ENCODE measurements at regions not wholly inside any gene's neighbourhood (a gene's known extent, or its start where the extent isn't known, plus 50 kb on each side); places are given as distances from the start of the nearest gene placed in this dataset.

DNA sequence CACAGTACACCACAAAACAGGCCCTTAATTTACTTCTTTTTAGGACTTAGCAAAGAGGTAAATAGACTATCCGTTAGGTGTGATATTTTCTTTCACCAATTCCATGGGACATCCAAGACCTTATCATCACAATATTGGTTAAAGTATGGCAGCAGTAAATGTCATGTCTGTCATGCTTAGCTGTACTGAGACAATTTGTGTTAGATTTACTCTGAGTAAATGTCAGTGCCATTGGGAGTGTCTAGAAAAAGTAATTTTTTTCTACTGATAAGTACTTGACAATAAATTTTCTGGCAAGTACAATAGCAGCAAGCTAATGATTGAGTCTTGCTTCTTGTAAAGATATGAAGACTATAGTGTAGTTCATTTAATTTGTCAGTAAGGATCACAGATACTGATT is 756.1 kb downstream of the FAM133A start:
- TF ChIP-seq CTCF (IDR thresholded peaks at IDR 0.05 in 8 of 11, conservative IDR thresholded peaks at IDR 0.05 in 3 of 11), result no peak
- no peak for TF ChIP-seq POLR2A (IDR thresholded peaks at IDR 0.05)
- no peak for TF ChIP-seq POLR2AphosphoS5 (IDR thresholded peaks at IDR 0.05)

Data from spleen (tissue), 7 donors.